Activated naive CD8-positive, alpha-beta T cell (primary cell): ENCODE measurements at regions not wholly inside any gene's neighbourhood (a gene's known extent, or its start where the extent isn't known, plus 50 kb on each side); places are given as distances from the start of the nearest gene placed in this dataset.
"Not testable (repeated sequence)": the region's sequence is repeated elsewhere in the genome, so short reads cannot be mapped to it uniquely, and the experiment has no call there.

Experiments
- H3K27ac Mint-ChIP-seq: one replicate; pipeline ENCODE4 v1.8.0; 2021; ENCODE audit warnings: mixed read lengths
- H3K27me3 Mint-ChIP-seq: one replicate; pipeline ENCODE4 v1.8.0; 2021; ENCODE audit warnings: mixed read lengths
- H3K36me3 Mint-ChIP-seq: one replicate; pipeline ENCODE4 v1.8.0; 2021; ENCODE audit warnings: mixed read lengths
- H3K4me1 Mint-ChIP-seq: one replicate; pipeline ENCODE4 v1.8.0; 2021; ENCODE audit warnings: low read depth, mixed read lengths
- H3K4me3 Mint-ChIP-seq: one replicate; pipeline ENCODE4 v1.8.0; 2021; ENCODE audit warnings: mild to moderate bottlenecking, mixed read lengths
- H3K9me3 Mint-ChIP-seq: one replicate; pipeline ENCODE4 v1.8.0; 2021; ENCODE audit warnings: low read depth, mixed read lengths

- H3K27ac Mint-ChIP-seq, H3K36me3 Mint-ChIP-seq, H3K4me1 Mint-ChIP-seq, H3K9me3 Mint-ChIP-seq, H3K27me3 Mint-ChIP-seq, H3K4me3 Mint-ChIP-seq: not testable (repeated sequence)
Measured at GRCh38 chr9:65566018-65566417, 109.7 kb upstream of the ZNG1E start.

GRCh38 chr9:65519018-65519417 lies 156.7 kb upstream of the ZNG1E start:
- H3K9me3 Mint-ChIP-seq, H3K4me3 Mint-ChIP-seq, H3K27ac Mint-ChIP-seq, H3K4me1 Mint-ChIP-seq, H3K36me3 Mint-ChIP-seq, H3K27me3 Mint-ChIP-seq: not testable (repeated sequence)

GRCh38 chr9:65514465-65514864 lies 161.3 kb upstream of the ZNG1E start:
- H3K4me1 Mint-ChIP-seq = not testable (repeated sequence)

GRCh38 chr9:65507897-65508296 lies 167.8 kb upstream of the ZNG1E start:
- H3K4me3 Mint-ChIP-seq, H3K27me3 Mint-ChIP-seq, H3K27ac Mint-ChIP-seq, H3K4me1 Mint-ChIP-seq, H3K9me3 Mint-ChIP-seq, H3K36me3 Mint-ChIP-seq: not testable (repeated sequence)

More at GRCh38 chr9:65514465-65514864, 161.3 kb upstream of the ZNG1E start:
- not testable (repeated sequence) for H3K27ac Mint-ChIP-seq, H3K27me3 Mint-ChIP-seq, H3K9me3 Mint-ChIP-seq, H3K4me3 Mint-ChIP-seq, H3K36me3 Mint-ChIP-seq

GRCh38 chr9:65504686-65505085 lies 171.0 kb upstream of the ZNG1E start:
- H3K4me3 Mint-ChIP-seq, H3K27me3 Mint-ChIP-seq, H3K4me1 Mint-ChIP-seq, H3K36me3 Mint-ChIP-seq, H3K9me3 Mint-ChIP-seq, H3K27ac Mint-ChIP-seq: not testable (repeated sequence)

- H3K36me3 Mint-ChIP-seq, H3K27me3 Mint-ChIP-seq, H3K9me3 Mint-ChIP-seq, H3K27ac Mint-ChIP-seq, H3K4me1 Mint-ChIP-seq, H3K4me3 Mint-ChIP-seq: not testable (repeated sequence)
Measured at GRCh38 chr9:65503696-65504095, 172.0 kb upstream of the ZNG1E start.

- H3K4me3 Mint-ChIP-seq, H3K9me3 Mint-ChIP-seq, H3K27me3 Mint-ChIP-seq, H3K4me1 Mint-ChIP-seq, H3K36me3 Mint-ChIP-seq, H3K27ac Mint-ChIP-seq: not testable (repeated sequence)
Measured at GRCh38 chr9:65482890-65483289, 192.8 kb upstream of the ZNG1E start.

GRCh38 chr9:65481291-65481690 lies 194.4 kb upstream of the ZNG1E start:
- not testable (repeated sequence) for H3K27ac Mint-ChIP-seq, H3K4me3 Mint-ChIP-seq, H3K27me3 Mint-ChIP-seq, H3K4me1 Mint-ChIP-seq, H3K9me3 Mint-ChIP-seq, H3K36me3 Mint-ChIP-seq

- H3K9me3 Mint-ChIP-seq, H3K4me3 Mint-ChIP-seq, H3K36me3 Mint-ChIP-seq, H3K27ac Mint-ChIP-seq, H3K27me3 Mint-ChIP-seq, H3K4me1 Mint-ChIP-seq: not testable (repeated sequence)
Measured at GRCh38 chr9:65474891-65475290, 189.9 kb upstream of the FOXD4L5 start.

- H3K4me3 Mint-ChIP-seq, H3K27me3 Mint-ChIP-seq, H3K4me1 Mint-ChIP-seq, H3K27ac Mint-ChIP-seq, H3K9me3 Mint-ChIP-seq, H3K36me3 Mint-ChIP-seq: not testable (repeated sequence)
Measured at GRCh38 chr9:65473059-65473822, 188.2 kb upstream of the FOXD4L5 start.

GRCh38 chr9:65471106-65471505 lies 186.1 kb upstream of the FOXD4L5 start:
- H3K4me1 Mint-ChIP-seq, H3K27ac Mint-ChIP-seq, H3K9me3 Mint-ChIP-seq, H3K27me3 Mint-ChIP-seq, H3K4me3 Mint-ChIP-seq, H3K36me3 Mint-ChIP-seq: not testable (repeated sequence)

- not testable (repeated sequence) for H3K4me1 Mint-ChIP-seq, H3K27me3 Mint-ChIP-seq, H3K36me3 Mint-ChIP-seq, H3K4me3 Mint-ChIP-seq, H3K27ac Mint-ChIP-seq
- H3K9me3 Mint-ChIP-seq = peaks cover 13% of the 10 kb centered on the region
Measured at GRCh38 chr9:65466911-65467734, 182.1 kb upstream of the FOXD4L5 start.

- not testable (repeated sequence) for H3K27me3 Mint-ChIP-seq
Measured at GRCh38 chr9:65465246-65465895, 180.4 kb upstream of the FOXD4L5 start.

GRCh38 chr9:65462476-65462875 lies 177.5 kb upstream of the FOXD4L5 start:
- H3K27ac Mint-ChIP-seq, H3K27me3 Mint-ChIP-seq, H3K36me3 Mint-ChIP-seq, H3K4me3 Mint-ChIP-seq, H3K4me1 Mint-ChIP-seq: not testable (repeated sequence)
- peaks cover 13% of the 10 kb centered on the region for H3K9me3 Mint-ChIP-seq

More at GRCh38 chr9:65465246-65465895, 180.4 kb upstream of the FOXD4L5 start:
- H3K9me3 Mint-ChIP-seq = peaks cover 13% of the 10 kb centered on the region
- H3K4me3 Mint-ChIP-seq, H3K36me3 Mint-ChIP-seq, H3K4me1 Mint-ChIP-seq, H3K27ac Mint-ChIP-seq: not testable (repeated sequence)

- Mint-ChIP-seq H3K4me1 (no peaks in the 10 kb centered on the region), H3K27ac (no peak overlapping the region), H3K4me3 (no peak overlapping the region), H3K9me3 (peaks cover 7% of the 10 kb centered on the region), H3K27me3 (no peaks in the 10 kb centered on the region), H3K36me3 (no peaks in the 10 kb centered on the region)
Measured at GRCh38 chr9:65459756-65460320, 174.8 kb upstream of the FOXD4L5 start.
